ENCODE measurements at regions not wholly inside any gene's neighbourhood (a gene's known extent, or its start where the extent isn't known, plus 50 kb on each side); places are given as distances from the start of the nearest gene placed in this dataset.

GRCh38 chr18:27276886-27277285 is 91.8 kb upstream of the CHST9 start:
- no peak overlapping the region for H4K8ac ChIP-seq (ENCODE audit: low read depth in 2 of 2, low read length in 2 of 2)
- H3K14ac ChIP-seq (replicated peaks; ENCODE audit: low read depth, low read length), result no peak overlapping the region
- no peaks in the 10 kb centered on the region for H3K79me1 ChIP-seq (ENCODE audit: low read depth in 1 of 2, low read length in 2 of 2)
- no peak for DNase-seq
- H3K23ac ChIP-seq (ENCODE audit: low read depth, low read length), result no peak overlapping the region
- no peak overlapping the region for H4K91ac ChIP-seq (ENCODE audit: insufficient read depth, low read depth, low read length)
- in situ Hi-C loops (cut with MboI; ENCODE audit: low sequenced_read_pairs) (no loop called here), dilution Hi-C loops (cut with HindIII; ENCODE audit: low sequenced_read_pairs, unreplicated experiment) (no loop called here), intact Hi-C loops (cut with micrococcal nuclease) (no loop called here)
- H2AFZ ChIP-seq (replicated peaks; ENCODE audit: low read length, poor library complexity), result no peak overlapping the region
- no peak overlapping the region for H2AK5ac ChIP-seq (ENCODE audit: low read depth, low read length)
- H2BK20ac ChIP-seq (ENCODE audit: low read depth, low read length), result no peak overlapping the region
- no peak overlapping the region for H3K18ac ChIP-seq (ENCODE audit: low read depth, low read length)
- H3K56ac ChIP-seq (ENCODE audit: extremely low read depth, insufficient read depth, low read length), result no peak overlapping the region
- no peaks in the 10 kb centered on the region for H3K4me1 ChIP-seq (ENCODE audit: control insufficient read depth, insufficient read depth, low read length)
- TF ChIP-seq MAZ (IDR thresholded peaks at IDR 0.05; ENCODE audit: borderline replicate concordance, low read depth, low read length) (no peak), CHD1 (IDR thresholded peaks at IDR 0.05; ENCODE audit: low read depth, low read length) (no peak), CEBPB (IDR thresholded peaks at IDR 0.05; ENCODE audit: low read depth, low read length) (no peak), RFX5 (IDR thresholded peaks at IDR 0.05; ENCODE audit: low read depth, low read length) (no peak), MAFK (IDR thresholded peaks at IDR 0.05; ENCODE audit: low read depth, low read length) (no peak), RAD21 (IDR thresholded peaks at IDR 0.05; ENCODE audit: low read length) (no peak), NFE2L2 (IDR thresholded peaks at IDR 0.05; ENCODE audit: low read depth, low read length) (no peak), SMC3 (IDR thresholded peaks at IDR 0.05; ENCODE audit: low read depth, low read length) (no peak), ELK1 (IDR thresholded peaks at IDR 0.05; ENCODE audit: borderline replicate concordance, low read depth, low read length) (no peak), CTCF (conservative IDR thresholded peaks at IDR 0.05; ENCODE audit: low read depth, low read length) (no peak), MXI1 (IDR thresholded peaks at IDR 0.05; ENCODE audit: borderline replicate concordance, low read depth, low read length) (no peak), BHLHE40 (IDR thresholded peaks at IDR 0.05; ENCODE audit: low read depth, low read length) (no peak), FOS (IDR thresholded peaks at IDR 0.05; ENCODE audit: low read depth, low read length) (no peak), POLR2A (IDR thresholded peaks at IDR 0.05; ENCODE audit: low read depth, low read length) (no peak), RCOR1 (IDR thresholded peaks at IDR 0.05; ENCODE audit: insufficient replicate concordance, low read length) (no peak), USF2 (IDR thresholded peaks at IDR 0.05; ENCODE audit: low read depth, low read length) (no peak)
- no peak overlapping the region for H3K4me3 ChIP-seq (ENCODE audit: insufficient read depth, low read depth, low read length)
- peaks cover 3% of the 10 kb centered on the region; the same call in 1 of the 2 replicates for H3K9me3 ChIP-seq (ENCODE audit: control insufficient read depth, insufficient read depth, low read length)
- no peak overlapping the region for H3K27ac ChIP-seq (ENCODE audit: insufficient read depth, low read length)
- H3K9me1 ChIP-seq (ENCODE audit: insufficient read depth, low read length), result no peaks in the 10 kb centered on the region
- H2BK15ac ChIP-seq (ENCODE audit: low read depth, low read length), result no peak overlapping the region
- 33% methylated on average over 1 of the region's 6 CpGs; no CpG with 5 or more reads in 1 of the 2 experiments for WGBS, 2 experiments (ENCODE audit: extremely low coverage in 2 of 2, insufficient read length in 1 of 2)
- H4K20me1 ChIP-seq (ENCODE audit: insufficient read depth, low read length), result no peaks in the 10 kb centered on the region
- no peak overlapping the region for H2BK5ac ChIP-seq (ENCODE audit: low read depth, low read length, poor library complexity, severe bottlenecking)
- ChIA-PET POLR2A (ENCODE audit: unreplicated experiment) (no interaction called here), CTCF (no interaction called here)
- H3K36me3 ChIP-seq (ENCODE audit: control insufficient read depth, insufficient read depth, low read length), result no peaks in the 10 kb centered on the region
- no peak overlapping the region for H2AK9ac ChIP-seq (replicated peaks; ENCODE audit: low read depth, low read length, poor library complexity)
- no peak overlapping the region for H3K4ac ChIP-seq (ENCODE audit: low read depth, low read length)
- H4K5ac ChIP-seq (ENCODE audit: low read depth, low read length), result no peak overlapping the region
- H3K9ac ChIP-seq (ENCODE audit: low read depth, low read length), result no peak overlapping the region
- H3K27me3 ChIP-seq (ENCODE audit: control insufficient read depth, insufficient read depth, low read length), result no peaks in the 10 kb centered on the region
- no TSS peak for BruUV-seq (replicated peaks)
- H2BK120ac ChIP-seq (ENCODE audit: low read depth, low read length), result no peak overlapping the region
- H3K4me2 ChIP-seq (ENCODE audit: low read depth, low read length), result no peak overlapping the region
- ATAC-seq (ENCODE audit: low read depth), result no peak
